Spleen (tissue), 7 donors: ENCODE measurements at regions not wholly inside any gene's neighbourhood (a gene's known extent, or its start where the extent isn't known, plus 50 kb on each side); places are given as distances from the start of the nearest gene placed in this dataset.

ENCODE experiments used
- POLR2A ChIP-seq, 3 donors: fragments of 450-650 bp; IDR thresholded peaks; one replicate each; pipeline ENCODE4 v1.5.1; 2017; ENCODE audit warnings: antibody characterized with exemption in 3 of 3, mild to moderate bottlenecking in 1 of 3
- TF ChIP-seq, protein P1 (sequence below), 11 experiments: fragments of 200-600 bp in 7 of 11; fragments of 450-650 bp in 4 of 11; sonication (generic) in 4 of 11; IDR thresholded peaks in 8 of 11; conservative IDR thresholded peaks in 3 of 11; 1 replicate in 7 of 11; 2 replicates in 4 of 11; pipeline versions ENCODE4 v1.4.0 to v1.8.0; 2016 to 2021; ENCODE audit warnings: antibody characterized with exemption in 11 of 11, inconsistent platforms in 4 of 11, mild to moderate bottlenecking in 1 of 11
- donor health status: DM: no; HTN: no; CAD: no; lungs with moderate emphysema.
- donor health status: DM: no; HTN: no; CAD: no.
- donor health status: DM: no; HTN: no; CAD: no.

- TF ChIP-seq, protein P1, sequence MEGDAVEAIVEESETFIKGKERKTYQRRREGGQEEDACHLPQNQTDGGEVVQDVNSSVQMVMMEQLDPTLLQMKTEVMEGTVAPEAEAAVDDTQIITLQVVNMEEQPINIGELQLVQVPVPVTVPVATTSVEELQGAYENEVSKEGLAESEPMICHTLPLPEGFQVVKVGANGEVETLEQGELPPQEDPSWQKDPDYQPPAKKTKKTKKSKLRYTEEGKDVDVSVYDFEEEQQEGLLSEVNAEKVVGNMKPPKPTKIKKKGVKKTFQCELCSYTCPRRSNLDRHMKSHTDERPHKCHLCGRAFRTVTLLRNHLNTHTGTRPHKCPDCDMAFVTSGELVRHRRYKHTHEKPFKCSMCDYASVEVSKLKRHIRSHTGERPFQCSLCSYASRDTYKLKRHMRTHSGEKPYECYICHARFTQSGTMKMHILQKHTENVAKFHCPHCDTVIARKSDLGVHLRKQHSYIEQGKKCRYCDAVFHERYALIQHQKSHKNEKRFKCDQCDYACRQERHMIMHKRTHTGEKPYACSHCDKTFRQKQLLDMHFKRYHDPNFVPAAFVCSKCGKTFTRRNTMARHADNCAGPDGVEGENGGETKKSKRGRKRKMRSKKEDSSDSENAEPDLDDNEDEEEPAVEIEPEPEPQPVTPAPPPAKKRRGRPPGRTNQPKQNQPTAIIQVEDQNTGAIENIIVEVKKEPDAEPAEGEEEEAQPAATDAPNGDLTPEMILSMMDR (IDR thresholded peaks at IDR 0.05 in 8 of 11, conservative IDR thresholded peaks at IDR 0.05 in 3 of 11): no peak
- no peak for TF ChIP-seq POLR2A (IDR thresholded peaks at IDR 0.05)
These were observed 57.7 kb upstream of the LRP8 start for GRCh38 chr1:53385276-53386225.
